Left cardiac atrium (tissue), 4 donors: ENCODE measurements at regions not wholly inside any gene's neighbourhood (a gene's known extent, or its start where the extent isn't known, plus 50 kb on each side); places are given as distances from the start of the nearest gene placed in this dataset.

ENCODE experiments used
- ATAC-seq, 2 donors: fragments of 200-7000 bp; cut with Tn5 transposase; one replicate each; pipeline ENCODE4 v1.9.1; 2020; ENCODE audit warnings: mild to moderate bottlenecking in 2 of 2, moderate library complexity in 2 of 2
- DNase-seq: peaks from one replicate; pipeline ENCODE4 v3.0.0-alpha.2; 2020
- intact Hi-C, 2 donors: fragments of 100-400 bp; cut with DNase I; formaldehyde crosslinking; loops; one replicate each; pipeline versions ENCODE4 v1.14.1 to v1.15.1; 2022 to 2023
- donor health status: DM: no; HTN: yes; CAD: no.
- donor health status: DM: no; HTN: yes; CAD: no; lungs with severe emphysema.
- donor health status: DM: yes; HTN: yes; CAD: no.
- donor health status: Dilated cardiomyopathy.

DNA sequence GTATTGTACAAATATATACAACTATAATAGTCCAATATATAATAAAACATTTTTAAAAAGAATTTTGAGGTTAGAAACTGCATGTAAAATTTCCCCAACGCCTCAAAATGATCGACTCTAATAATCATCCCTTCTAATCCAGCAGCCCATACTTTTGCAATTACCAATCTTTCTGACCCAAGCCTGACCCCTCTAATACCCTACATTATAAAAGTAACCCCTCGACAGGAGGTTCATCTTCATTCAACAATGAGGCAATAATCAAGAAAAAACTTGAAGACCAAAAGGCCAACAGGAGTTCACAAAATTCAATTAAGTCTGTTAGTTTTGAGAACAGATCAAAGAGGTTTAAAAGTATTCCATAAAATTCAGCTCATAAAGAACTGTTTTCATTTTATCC is 393.5 kb downstream of the GPM6A start:
- DNase-seq (no peak), ATAC-seq (no peak)
- intact Hi-C loops: no loop called here

DNA sequence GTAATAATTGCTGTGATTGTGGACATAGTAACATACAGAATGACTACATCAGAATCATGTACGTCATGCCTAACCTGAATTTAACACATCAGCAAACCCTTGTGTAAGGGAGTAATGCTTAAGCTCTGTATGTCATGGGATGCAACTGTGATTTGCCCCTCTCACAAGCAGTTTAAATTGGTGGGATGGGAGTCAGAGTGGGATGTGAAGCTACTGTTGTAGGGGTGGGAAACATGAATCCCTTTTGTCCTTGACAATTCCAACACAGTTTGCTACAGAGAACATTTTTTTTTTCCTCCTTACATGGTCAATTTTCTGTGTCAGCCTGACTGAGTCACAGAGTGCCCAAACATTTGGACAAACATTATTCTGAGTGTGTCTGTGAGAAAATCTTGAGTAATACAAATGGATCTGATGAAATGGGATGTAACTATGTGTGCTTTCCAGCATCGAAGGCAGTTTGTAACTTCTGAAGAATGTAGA is 392.8 kb downstream of the GPM6A start:
- DNase-seq (no peak), ATAC-seq (peak in 1 of 2 donors; percentile 46)
- intact Hi-C loops: no loop called here

GRCh38 chr4:175421506-175421905 is 390.6 kb downstream of the GPM6A start:
- intact Hi-C loops: no loop called here
- DNase-seq (no peak), ATAC-seq (no peak)

DNA sequence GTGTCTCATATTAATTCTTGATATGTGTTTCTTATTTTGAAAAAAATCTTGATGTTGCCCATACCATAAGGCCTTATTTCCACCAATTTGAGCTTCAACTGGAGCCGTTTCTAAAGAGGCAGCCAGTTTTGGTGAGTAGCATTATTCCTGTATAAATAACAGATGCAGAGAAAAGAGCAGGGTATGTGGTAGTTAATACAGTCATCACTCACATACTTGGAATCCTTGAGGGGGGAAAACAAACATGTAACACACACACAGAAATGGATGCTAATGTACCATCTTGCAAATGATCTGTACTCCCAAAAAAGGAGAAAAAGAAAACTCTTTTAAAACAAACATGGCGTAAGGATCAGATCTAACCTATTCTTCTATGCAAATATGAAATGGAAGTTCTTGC is 389.7 kb downstream of the GPM6A start:
- DNase-seq: no peak
- intact Hi-C loops: no loop called here

GRCh38 chr4:175424111-175424510 is 388.0 kb downstream of the GPM6A start:
- intact Hi-C loops: no loop called here
- ATAC-seq: no peak
- no peak for DNase-seq

More for the DNA sequence above, 389.7 kb downstream of the GPM6A start:
- no peak for ATAC-seq

DNA sequence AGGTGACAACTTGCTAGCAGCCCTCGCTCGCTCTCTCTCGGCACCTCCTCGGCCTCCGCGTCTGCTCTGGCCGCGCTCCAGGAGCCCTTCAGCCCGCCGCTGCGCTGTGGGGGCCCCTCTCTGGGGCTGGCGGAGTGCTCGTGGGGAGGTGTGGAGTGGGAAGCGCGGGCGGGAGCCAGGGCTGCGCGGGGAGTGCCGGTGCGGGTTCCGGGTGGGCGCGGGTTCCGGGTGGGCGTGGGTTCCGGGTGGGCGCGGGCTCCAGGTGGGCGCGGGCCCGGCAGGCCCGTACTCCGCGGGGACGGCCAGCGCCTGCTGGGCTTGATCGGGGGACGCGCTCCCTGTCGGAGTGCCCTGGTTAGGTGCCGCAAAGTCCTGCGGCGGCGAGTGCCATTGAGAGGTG is 384.3 kb downstream of the GPM6A start:
- intact Hi-C loops: no loop called here
- DNase-seq (no peak), ATAC-seq (no peak)

- DNase-seq: no peak
- intact Hi-C loops: no loop called here
- ATAC-seq: no peak
These were observed 380.4 kb downstream of the GPM6A start for GRCh38 chr4:175431694-175432093.

DNA sequence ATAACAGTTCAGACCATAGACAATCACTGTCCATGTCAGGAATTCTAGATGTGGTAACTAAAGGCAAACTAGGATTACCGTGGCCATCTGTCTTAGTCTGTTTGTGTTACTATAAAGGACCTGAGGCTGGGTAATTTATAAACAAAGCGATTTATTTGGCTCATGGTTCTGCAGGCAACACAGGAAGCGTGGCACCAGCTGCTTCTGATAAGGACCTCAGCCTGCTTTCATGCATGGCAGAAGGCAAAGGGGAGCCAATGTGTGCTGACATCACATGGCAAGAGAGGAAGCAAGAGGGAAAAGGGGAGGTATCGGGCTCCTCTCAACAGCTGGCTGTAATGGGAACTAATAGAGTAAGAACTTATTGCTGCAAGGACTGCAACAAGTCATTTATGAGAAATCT is 376.7 kb downstream of the GPM6A start:
- intact Hi-C loops: no loop called here
- DNase-seq: no peak
- no peak for ATAC-seq

DNA sequence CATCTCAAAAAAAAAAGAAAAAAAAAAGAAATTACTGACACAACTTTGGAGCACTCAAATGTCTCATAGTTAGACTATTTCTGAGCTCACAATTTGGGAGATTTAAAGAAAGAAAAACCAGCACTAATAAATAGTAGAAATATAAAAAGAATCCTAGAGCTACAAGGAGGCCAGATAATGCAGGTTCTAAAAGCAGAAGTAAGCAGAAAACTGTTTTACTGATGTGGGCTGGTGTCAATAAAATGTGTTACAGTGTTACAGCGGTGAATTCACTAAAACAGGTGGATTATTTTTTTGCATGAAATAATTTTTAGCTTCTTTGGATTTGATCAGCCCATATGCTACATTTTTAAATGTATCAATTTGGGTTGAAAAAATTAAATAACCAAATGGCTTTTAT is 375.9 kb downstream of the GPM6A start:
- no peak for DNase-seq
- ATAC-seq: no peak
- intact Hi-C loops: no loop called here

DNA sequence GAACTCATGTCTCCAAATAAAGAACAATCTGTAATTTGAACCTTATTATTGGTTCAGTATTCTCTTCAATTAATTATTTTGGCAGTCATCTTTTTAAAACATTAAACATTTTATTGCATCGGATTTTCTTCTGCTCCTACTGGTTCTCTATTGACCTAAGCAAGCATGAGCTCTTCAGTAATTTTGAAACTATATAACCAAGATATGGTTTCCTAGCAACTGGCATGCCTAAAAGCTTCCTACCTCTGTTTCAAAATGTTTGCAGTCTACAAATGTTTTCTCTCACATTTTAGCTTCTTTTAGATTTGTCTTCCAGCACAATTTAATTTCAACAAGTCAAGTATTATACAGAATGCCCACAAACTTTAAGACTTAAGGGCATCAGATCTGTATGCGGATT is 371.3 kb downstream of the GPM6A start:
- no peak for ATAC-seq
- intact Hi-C loops: no loop called here
- DNase-seq: no peak

DNA sequence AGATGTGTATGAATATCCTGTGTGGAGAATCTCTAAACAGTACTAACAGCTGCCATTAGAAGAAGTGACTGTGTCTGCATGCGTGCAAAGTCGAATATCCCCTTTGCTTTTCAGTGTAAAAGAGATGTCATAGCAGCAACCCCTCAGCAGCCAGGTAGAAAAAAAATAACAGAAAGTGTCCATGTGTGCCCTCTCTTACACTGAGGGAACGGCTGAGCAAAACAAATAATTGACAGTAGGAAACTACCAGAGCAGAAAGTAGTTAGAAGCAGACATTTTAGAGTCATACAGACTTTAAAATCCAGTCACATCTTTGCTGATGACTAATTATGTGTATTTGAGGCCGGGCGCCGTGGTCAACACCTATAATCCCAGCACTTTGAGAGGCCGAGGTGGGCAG is 370.8 kb downstream of the GPM6A start:
- no peak for ATAC-seq
- no peak for DNase-seq
- intact Hi-C loops: no loop called here

GRCh38 chr4:175443547-175443946 is 368.5 kb downstream of the GPM6A start:
- DNase-seq (no peak), ATAC-seq (no peak)
- intact Hi-C loops: no loop called here

DNA sequence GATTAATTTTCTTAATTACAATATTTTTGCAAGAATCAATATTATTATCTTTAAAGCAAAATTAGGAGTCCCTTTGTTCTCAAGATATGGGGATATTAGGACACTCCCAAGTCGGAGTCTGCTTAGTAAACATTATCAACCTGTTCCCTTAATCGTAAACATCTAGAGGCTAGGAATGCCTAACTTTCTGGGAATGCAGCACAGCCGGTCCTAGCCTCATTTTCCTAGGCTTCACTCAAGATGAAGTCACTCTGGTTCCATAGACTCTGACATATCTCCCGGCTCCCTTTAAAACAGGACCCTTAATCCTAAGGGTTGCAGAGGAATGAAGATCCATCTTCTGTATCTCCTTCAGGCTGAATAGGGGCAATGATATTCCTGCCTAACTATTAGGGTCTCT is 367.6 kb downstream of the GPM6A start:
- ATAC-seq: no peak

DNA sequence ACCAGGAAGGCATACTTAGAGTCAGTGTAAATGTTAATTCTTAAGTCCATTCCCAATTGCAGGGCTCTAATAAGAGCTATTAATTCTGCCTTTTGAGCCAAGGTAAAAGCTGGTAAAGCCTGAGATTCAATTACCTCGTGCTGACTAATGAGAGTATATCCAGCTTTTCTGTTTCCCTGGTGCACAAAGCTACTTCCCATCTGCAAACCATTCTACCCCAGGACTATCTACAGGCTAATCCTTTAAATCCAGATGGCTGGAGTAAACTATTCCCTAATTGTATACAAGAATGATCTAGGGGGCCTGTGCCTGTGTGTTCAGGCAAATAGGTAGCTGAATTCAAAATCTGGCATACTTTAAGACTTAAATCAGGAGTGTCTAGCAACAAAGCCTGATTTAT is 365.0 kb downstream of the GPM6A start:
- ATAC-seq (no peak), DNase-seq (no peak)
- intact Hi-C loops: no loop called here

More for the DNA sequence above, 367.6 kb downstream of the GPM6A start:
- no peak for DNase-seq
- intact Hi-C loops: no loop called here

- ATAC-seq (no peak), DNase-seq (no peak)
- intact Hi-C loops: no loop called here
These were observed 361.6 kb downstream of the GPM6A start for GRCh38 chr4:175450446-175450845.

- intact Hi-C loops: no loop called here
- ATAC-seq: no peak
These were observed 360.7 kb downstream of the GPM6A start for GRCh38 chr4:175451238-175451965.

DNA sequence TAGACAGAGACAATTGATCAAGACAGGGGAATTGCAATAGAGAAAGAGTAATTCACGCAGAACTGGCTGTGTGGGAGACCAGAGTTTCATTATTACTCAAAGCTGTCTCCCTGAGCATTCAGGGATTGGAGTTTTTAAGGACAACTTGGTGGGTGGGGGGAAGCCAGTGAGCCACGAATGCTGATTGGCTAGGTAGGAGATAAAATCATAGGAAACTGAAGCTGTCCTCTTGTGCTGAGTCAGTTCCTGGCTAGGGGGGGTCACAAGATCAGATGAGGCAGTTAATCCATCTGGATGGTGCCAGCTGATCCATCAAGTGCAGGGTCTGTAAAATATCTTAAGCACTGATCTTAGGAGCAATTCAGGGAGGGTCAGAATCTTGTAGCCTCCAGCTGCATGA is 358.6 kb downstream of the GPM6A start:
- no peak for DNase-seq
- intact Hi-C loops: no loop called here
- no peak for ATAC-seq

More at GRCh38 chr4:175451238-175451965, 360.7 kb downstream of the GPM6A start:
- no peak for DNase-seq

GRCh38 chr4:175456131-175456530 is 355.9 kb downstream of the GPM6A start:
- DNase-seq (no peak), ATAC-seq (no peak)
- intact Hi-C loops: no loop called here

DNA sequence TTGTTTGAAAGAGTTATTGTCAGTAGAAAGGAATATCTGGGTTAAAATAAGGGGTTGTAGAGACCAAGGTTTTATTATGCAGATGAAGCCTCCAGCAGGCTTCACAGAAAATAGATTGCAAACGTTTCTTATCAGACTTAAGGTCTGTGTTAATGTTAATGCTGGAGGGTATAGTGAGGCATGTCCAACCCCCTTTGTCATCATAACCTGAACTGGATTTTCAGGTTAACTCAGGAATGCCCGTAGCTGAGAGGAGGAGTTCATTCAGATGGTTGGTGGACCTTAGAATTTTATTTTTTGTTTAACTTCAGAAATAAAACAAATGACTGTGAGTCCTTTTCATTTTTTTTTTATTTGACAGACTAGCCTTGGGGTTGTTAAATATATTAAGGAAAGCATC is 354.1 kb downstream of the GPM6A start:
- ATAC-seq (no peak), DNase-seq (no peak)
- intact Hi-C loops: no loop called here

DNA sequence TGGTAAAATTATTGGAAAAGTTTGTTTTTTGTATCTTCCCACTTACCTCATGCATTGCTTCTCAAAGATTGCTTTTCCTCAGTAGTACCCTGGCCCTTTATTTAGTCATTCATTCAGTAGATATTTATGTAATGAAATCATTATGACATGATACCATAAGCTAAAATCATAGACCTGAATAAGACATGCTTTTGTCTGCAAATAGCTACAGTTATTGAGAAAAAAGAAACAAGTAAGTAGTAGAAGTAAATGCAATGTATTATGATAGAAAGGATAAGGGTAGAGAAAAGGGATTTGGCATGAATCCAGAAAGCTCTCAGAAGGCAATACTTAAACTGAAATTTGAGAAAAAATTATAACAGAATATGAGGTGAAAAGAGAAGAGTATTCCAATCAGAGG is 352.5 kb downstream of the GPM6A start:
- intact Hi-C loops: no loop called here
- ATAC-seq (no peak), DNase-seq (no peak)

GRCh38 chr4:175460414-175460813 is 351.6 kb downstream of the GPM6A start:
- DNase-seq (no peak), ATAC-seq (no peak)
- intact Hi-C loops: no loop called here

DNA sequence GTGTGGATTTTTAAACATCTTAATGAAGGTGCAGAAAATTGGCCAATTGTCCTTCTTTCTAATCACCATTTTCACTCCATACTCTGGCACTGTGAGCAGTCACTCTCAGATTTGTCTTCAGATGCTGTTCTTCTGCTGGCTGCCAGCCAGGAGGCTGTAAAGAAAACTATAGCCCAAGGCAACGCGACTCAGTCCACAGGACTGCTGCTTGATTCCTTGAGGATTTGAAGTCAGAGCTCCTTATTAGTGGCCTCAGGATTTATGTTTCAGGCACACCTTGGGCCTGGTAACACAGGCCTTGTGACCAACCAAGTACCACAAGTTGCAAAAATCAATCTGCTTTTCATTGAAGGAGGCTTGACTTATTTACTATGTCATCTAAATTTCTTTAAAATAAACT is 342.6 kb downstream of the GPM6A start:
- DNase-seq (no peak), ATAC-seq (no peak)
- intact Hi-C loops: no loop called here
